H1 (cell line): ENCODE measurements at regions not wholly inside any gene's neighbourhood (a gene's known extent, or its start where the extent isn't known, plus 50 kb on each side); places are given as distances from the start of the nearest gene placed in this dataset.

Experiments used
- CBX8 ChIP-seq: fragments of 300-800, 300-1000 bp; sonication (generic); IDR thresholded peaks from 2 replicates; pipeline ENCODE4 v1.7.1; 2016; ENCODE audit warnings: low read depth, low read length, borderline replicate concordance
- JUND ChIP-seq: IDR thresholded peaks from 2 replicates; pipeline ENCODE4 v1.6.1; 2011; ENCODE audit warnings: mild to moderate bottlenecking, improper control_type of control experiment, low read length
- RBBP5 ChIP-seq: IDR thresholded peaks from 2 replicates; pipeline ENCODE4 v1.7.1; 2012; ENCODE audit warnings: low read depth, mild to moderate bottlenecking, inconsistent platforms, low read length, moderate library complexity, borderline replicate concordance
- RXRA ChIP-seq: IDR thresholded peaks from 2 replicates; pipeline ENCODE4 v1.6.1; 2011; ENCODE audit warnings: low read depth, mild to moderate bottlenecking, low read length, moderate library complexity; ENCODE audit not compliant: insufficient read depth
- SAP30 ChIP-seq: fragments of 300-600 bp; sonication (generic); IDR thresholded peaks from 2 replicates; pipeline ENCODE4 v1.7.1; 2012; ENCODE audit warnings: low read length, moderate library complexity, mild to moderate bottlenecking, inconsistent platforms; ENCODE audit not compliant: insufficient read depth, insufficient replicate concordance

DNA sequence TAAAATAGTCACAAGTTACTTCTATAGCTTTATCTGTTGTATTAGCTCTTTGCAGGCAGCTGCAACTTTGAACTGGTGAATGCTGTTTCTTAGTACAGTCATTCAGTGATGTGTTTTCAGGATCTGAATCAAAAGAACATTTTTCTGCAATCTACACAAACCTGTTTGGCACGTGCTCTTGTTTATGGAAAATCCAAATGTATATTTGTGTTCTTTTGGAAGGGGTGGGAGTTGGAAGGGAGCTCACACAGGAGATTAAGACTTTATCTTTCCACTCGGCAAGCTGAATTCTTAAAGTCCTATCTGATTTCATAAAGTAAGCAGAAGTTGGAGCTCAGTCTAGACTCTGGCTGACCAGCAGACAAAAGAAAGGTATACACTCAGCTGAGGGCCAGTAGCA is 300.2 kb downstream of the MAP2K6 start (continued):
- no peak for TF ChIP-seq SAP30
- TF ChIP-seq RXRA = no peak
- no peak for TF ChIP-seq CBX8
- TF ChIP-seq RBBP5 = no peak
- no peak for TF ChIP-seq JUND
